SKM-1 (cell line): ENCODE measurements at regions not wholly inside any gene's neighbourhood (a gene's known extent, or its start where the extent isn't known, plus 50 kb on each side); places are given as distances from the start of the nearest gene placed in this dataset.

Source experiments
- DNase-seq: peaks from one replicate; lab custom pipeline; 2025; ENCODE audit not compliant: unreplicated experiment; lab: John Stamatoyannopoulos, UW

- DNase-seq = no peak
Measured at GRCh38 chr2:201968476-201968875, 65.2 kb upstream of the FZD7 start.

- DNase-seq = peak; percentile 35
Measured at GRCh38 chr2:201969241-201969937, 64.3 kb upstream of the FZD7 start.

GRCh38 chr2:201969938-201970785 lies 63.5 kb upstream of the FZD7 start:
- peak; percentile 40 for DNase-seq

- DNase-seq = no peak
Measured at GRCh38 chr2:201970786-201971108, 62.9 kb upstream of the FZD7 start.

GRCh38 chr2:201971531-201972228 lies 62.0 kb upstream of the FZD7 start:
- no peak for DNase-seq

DNA sequence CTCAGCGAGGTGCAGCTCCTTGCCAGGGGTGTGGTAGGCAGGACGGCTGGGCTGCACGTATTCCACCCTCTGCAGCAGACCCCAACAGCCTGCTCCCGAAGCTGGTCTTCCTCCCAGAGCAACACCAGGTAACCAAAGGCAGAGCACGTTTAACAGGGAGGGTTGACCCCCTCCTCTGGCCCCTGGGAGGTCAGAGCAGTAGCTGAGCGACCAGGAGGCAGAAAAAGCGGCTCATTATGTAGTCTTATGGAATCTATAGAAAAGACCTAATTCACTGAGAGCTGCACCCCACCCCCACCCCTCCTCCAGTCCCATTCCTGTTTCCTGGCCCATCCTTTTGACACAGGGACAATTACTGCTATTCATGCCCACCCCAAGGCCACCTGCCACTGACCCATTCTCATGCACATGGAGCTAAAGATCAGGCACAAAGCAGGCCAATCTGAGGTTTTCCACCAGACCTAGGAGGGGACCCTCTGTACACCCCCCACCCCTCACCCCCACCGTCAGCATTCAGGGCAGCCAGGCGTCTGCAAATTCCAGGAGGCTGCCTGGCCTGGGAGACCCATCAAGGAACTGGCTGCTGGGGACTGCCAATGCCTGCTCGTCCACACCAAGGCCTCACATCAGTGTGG lies 60.9 kb upstream of the FZD7 start:
- no peak for DNase-seq

DNA sequence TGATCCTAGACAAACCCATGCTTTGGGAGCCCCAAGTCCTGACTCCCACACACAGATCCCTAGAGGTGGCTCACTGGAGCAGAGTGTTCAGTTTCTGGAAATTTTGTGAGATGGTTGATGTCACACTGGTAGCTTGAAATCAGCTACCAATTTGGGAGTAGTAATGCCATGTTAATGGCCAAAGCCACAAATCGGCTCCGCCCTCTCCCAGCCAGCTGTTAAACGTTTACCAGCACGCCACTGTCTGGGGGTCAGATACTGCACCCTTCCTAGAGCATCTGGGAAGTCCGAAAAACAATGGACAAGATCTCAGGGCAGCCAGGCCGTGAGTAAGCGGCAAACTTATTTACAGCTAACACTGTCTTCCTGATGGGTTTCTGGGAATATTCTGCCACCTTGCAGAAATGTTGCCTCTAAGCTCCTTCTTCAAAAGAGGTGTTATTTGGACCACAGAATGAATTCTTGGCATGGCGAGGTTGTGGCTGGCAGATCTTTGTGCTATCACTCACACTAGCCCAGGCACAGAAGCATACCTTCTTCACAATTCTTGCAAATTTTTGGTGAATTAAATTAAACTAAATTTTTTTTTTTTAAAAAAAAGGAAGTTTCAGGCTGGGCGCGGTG lies 60.2 kb upstream of the FZD7 start:
- no peak for DNase-seq

DNA sequence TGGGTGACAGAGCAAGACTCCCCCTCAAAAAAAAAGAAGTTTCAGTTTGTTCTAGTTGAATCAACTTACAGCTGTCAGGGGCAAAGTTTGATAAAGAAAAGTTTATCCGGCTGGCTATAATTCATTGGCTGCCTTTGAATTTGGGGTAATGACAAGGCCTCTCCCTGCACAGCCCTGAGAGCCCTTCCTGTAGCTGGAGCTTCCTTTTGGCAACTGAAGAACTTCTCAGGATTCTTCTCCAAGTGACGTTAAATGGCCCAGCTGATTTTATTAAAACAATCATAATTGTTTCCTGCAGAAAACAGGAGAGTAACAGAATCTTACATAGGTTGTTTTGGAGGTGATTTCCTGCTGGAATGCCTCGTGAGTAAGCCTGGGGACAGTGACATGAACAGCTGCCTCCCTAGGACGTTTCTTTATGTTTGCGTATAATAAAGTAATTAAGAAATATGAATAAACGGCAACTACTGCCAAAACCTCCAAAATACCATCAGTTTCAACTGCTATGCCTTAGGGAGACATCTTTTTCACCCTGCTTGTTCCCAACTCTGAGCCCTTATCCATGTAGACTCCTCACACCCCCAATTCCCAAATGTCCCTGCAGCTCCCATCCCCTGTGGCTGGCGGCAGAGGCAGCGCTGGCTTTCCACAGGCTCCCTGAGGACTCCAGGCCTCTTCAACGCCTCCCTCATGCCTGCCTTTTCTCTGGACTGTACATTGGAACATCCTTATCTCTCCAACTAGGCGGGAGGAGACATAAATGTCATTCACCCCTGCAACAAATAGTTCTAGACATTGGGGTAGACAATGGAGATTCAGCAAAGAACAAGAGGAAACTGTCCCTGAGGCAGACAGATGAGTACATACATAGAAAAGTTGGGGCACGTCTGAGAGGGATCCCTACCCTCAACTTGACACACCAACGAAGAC lies 59.2 kb upstream of the FZD7 start:
- DNase-seq = no peak

DNA sequence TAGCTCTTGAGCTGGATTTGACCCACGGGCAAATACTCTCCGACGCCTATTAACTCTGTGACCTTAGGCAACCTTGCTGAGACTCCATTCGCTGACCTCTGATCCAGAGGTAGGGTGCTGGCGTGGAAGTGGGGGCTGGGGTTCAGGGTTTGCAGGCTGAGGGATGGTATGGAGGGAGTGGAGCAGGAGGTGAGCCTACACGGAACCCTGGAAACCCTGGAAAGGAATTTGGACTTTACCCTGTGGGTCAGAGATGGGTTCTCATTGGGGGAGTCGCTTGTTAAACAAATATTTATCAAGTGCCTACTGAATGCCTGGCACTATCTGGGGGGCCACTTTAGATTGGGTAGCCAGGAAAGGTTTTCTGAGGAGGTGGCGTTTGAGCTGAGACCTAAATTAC lies 58.2 kb upstream of the FZD7 start:
- no peak for DNase-seq

- no peak for DNase-seq
Measured at GRCh38 chr2:201975964-201976612, 57.6 kb upstream of the FZD7 start.

DNA sequence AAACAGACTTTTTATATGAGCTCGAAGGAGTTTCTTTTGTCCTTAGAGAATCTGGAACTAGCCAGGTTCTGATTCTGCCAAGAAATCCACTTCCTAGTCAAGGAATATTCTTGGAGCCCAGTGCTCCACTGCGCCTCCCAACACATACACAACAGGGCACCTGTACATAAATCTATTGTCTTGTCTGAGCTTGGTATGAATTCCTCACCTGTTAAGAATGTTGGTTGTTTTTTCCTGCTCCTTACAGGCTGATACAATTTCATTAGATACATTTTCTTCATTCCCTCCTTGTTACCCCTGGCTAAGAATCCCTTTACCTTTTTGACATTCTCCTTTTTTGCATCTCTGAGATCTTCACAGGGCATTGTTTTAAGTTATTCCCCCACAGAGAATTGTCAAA lies 56.0 kb upstream of the FZD7 start:
- no peak for DNase-seq

DNA sequence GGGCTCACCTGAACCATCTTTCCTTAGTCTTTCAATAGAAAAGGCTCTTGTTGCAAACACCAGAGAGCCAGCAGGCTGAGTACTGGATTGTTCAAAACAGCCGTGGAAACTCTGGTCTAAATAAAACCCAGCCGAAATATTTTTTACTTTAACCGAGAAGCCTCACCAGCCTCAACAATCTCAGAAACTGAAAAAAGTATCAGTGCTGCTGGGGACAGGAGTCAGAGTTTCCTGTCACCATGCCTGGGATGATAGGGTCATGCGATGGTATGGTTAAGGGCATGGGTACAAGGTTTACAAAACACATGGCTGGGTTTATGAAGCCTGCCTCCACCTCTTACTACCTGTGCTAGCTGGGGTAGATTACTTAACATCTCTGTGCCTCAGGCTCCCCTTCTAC lies 55.3 kb upstream of the FZD7 start:
- no peak for DNase-seq

DNA sequence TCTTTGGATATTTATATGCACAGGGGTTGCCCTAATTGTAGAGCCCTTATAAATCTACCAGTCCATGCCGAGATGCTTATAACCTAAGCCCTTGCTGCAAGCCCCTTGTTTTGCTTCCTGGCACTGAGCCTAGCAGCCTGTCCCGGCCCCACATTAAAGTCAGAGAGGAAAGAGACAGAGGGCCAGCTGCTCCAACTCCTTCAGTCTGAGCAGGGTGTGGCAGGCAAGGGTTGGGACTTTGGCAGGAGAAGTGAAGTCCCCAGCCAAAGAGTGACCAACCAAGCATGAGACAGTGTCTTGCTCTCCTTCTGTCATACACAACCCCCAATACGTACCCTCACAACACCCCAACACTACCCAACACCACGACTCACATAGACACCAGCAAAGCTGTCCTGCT lies 54.7 kb upstream of the FZD7 start:
- no peak for DNase-seq

- no peak for DNase-seq
Measured at GRCh38 chr2:201980389-201980821, 53.2 kb upstream of the FZD7 start.

DNA sequence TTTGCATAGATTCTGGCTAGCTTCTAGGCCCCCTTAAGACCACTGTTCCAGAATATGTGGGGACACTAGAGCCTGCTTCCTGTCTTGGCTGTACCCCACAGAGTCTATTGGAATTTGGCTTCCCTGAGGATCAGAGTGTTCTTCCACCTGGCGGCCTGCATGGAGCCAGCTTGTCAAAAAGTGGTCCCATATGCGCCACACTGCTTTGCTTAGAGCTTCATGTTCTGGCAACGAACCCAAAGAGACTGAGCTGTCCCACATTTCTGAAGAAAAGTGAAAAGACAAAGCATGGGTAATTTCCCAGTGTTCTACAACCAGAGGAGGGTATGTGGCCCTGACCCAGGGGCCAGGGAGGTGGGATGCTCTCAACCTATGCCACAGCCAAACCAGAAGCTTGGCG lies 52.7 kb upstream of the FZD7 start:
- no peak for DNase-seq

DNA sequence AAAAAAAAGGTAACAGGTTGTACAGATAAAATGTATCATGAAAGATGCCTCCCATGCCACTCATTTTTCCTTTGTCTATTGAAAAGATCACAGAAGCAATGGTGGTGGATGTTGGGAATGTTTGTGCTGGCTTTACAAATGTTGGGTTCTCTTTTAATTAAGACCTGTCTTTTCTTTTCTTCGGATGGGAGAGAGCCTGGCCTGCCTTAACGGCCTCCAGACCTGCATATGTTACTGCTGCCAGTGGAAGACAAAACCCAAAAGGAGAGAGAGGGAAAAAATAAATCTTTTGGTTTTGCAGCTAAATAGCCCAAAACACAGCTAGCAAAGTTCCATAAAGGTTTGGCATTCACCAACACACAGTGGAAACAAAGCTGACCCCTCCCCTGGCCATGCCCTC lies 50.5 kb upstream of the FZD7 start:
- DNase-seq = no peak

- DNase-seq = no peak
Measured at GRCh38 chr2:201983800-201984199, 49.9 kb upstream of the FZD7 start.
